Nephron (organoid): ENCODE measurements at regions not wholly inside any gene's neighbourhood (a gene's known extent, or its start where the extent isn't known, plus 50 kb on each side); places are given as distances from the start of the nearest gene placed in this dataset.

Source experiments
- H3K27ac Mint-ChIP-seq, 3 experiments: 2 replicates each; pipeline ENCODE4 v1.8.0; 2020; ENCODE audit warnings: mixed read lengths in 3 of 3, mild to moderate bottlenecking in 2 of 3, moderate library complexity in 1 of 3
- H3K27me3 Mint-ChIP-seq: 2 replicates; pipeline ENCODE4 v1.8.0; 2021; ENCODE audit warnings: low read depth, mild to moderate bottlenecking, moderate library complexity, mixed read lengths
- H3K36me3 Mint-ChIP-seq: 2 replicates; pipeline ENCODE4 v1.8.0; 2020; ENCODE audit warnings: low read depth, mixed read lengths
- H3K4me1 Mint-ChIP-seq: 2 replicates; pipeline ENCODE4 v1.8.0; 2020; ENCODE audit warnings: mixed read lengths
- H3K4me3 Mint-ChIP-seq, 3 experiments: 2 replicates each; pipeline ENCODE4 v1.8.0; 2020; ENCODE audit warnings: mild to moderate bottlenecking in 3 of 3, mixed read lengths in 3 of 3, moderate library complexity in 2 of 3
- H3K9me3 Mint-ChIP-seq: 2 replicates; pipeline ENCODE4 v1.8.0; 2020; ENCODE audit warnings: mixed read lengths
- CTCF ChIP-seq, 3 experiments: fragments of 200-600 bp; sonication (generic); IDR thresholded peaks; one replicate each; pipeline ENCODE4 v1.5.0; 2021; ENCODE audit warnings: antibody characterized with exemption in 3 of 3; ENCODE audit not compliant: unreplicated experiment in 3 of 3

DNA sequence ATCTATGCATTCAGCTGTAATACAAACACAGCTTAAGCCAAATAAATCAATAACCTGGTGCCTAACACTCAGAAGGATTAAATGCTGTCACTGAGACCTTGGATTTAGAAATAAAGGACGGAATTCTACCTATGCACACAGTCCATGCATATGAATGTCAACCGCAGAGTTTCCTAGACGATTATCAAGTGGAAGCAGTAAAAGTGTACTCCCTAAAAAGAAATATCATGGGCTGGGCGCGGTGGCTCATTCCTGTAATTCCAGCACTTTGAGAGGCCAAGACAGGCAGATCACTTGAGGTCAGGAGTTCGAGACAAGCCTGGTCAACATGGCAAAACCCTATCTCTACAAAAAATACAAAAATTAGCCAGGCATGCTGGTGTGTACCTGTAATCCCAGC is 188.2 kb upstream of the DYRK2 start:
- H3K4me3 Mint-ChIP-seq: no peak overlapping the region

GRCh38 chr12:67468549-67469245 is 179.8 kb upstream of the DYRK2 start:
- no peak for TF ChIP-seq CTCF (IDR thresholded peaks at IDR 0.05; ENCODE audit: unreplicated experiment in 3 of 3)
- H3K4me1 Mint-ChIP-seq: peaks cover 26% of the 10 kb centered on the region

More for the DNA sequence above, 188.2 kb upstream of the DYRK2 start:
- Mint-ChIP-seq H3K36me3 (no peaks in the 10 kb centered on the region), H3K27ac (no peak overlapping the region), H3K9me3 (no peaks in the 10 kb centered on the region), H3K4me1 (peaks cover 36% of the 10 kb centered on the region), H3K27me3 (peaks cover 6% of the 10 kb centered on the region)
- no peak for TF ChIP-seq CTCF (IDR thresholded peaks at IDR 0.05; ENCODE audit: unreplicated experiment in 3 of 3)

GRCh38 chr12:67469666-67470065 is 178.9 kb upstream of the DYRK2 start:
- Mint-ChIP-seq H3K4me1 (peaks cover 26% of the 10 kb centered on the region), H3K4me3 (no peak overlapping the region), H3K27me3 (no peaks in the 10 kb centered on the region), H3K9me3 (peaks cover 15% of the 10 kb centered on the region), H3K27ac (peak overlapping the region; percentile 28 to 60 (median 51)), H3K36me3 (no peaks in the 10 kb centered on the region)
- no peak for TF ChIP-seq CTCF (IDR thresholded peaks at IDR 0.05; ENCODE audit: unreplicated experiment in 3 of 3)

More at GRCh38 chr12:67468549-67469245, 179.8 kb upstream of the DYRK2 start:
- Mint-ChIP-seq H3K36me3 (no peaks in the 10 kb centered on the region), H3K27ac (no peak overlapping the region), H3K9me3 (peaks cover 15% of the 10 kb centered on the region), H3K27me3 (no peaks in the 10 kb centered on the region), H3K4me3 (no peak overlapping the region)

DNA sequence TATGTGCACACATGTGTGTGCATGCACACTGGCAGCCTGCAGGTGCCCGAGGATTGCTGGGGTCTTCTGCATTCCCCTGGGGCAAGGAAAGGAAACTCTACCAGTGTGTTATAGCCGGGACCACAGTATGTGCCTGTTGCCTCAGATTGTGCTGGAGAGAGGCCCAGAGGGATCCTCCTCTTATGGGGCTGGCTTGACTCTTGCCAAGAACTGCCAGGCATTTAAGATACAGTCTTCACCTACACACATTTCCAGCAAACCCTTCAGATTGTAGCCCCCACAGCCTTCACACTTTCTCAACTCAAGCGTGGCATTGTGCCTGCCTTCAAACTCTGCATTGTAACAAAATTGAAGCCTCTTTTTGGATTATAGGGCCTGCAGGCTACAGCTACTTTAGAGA is 176.7 kb upstream of the DYRK2 start:
- H3K9me3 Mint-ChIP-seq: peaks cover 9% of the 10 kb centered on the region

DNA sequence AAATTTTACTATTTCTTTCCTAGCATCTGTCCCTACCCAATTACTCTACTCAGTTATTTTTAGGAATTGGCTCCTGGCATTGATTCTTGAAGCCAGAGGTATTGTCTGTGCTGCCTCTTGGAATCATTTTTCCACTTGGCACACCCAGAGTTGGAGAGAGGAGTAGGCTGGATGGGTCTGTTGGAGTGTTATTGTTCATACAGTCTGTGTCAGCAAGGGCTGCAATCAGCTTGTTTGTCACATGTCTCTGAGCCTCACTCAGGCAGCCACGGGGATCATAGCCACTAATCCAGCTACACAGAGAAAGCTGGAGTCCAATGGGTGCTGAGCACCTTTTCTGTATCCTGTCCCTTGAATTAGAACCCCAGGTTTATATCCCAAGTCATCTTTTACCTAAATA is 176.0 kb upstream of the DYRK2 start:
- Mint-ChIP-seq H3K4me1 (peaks cover 26% of the 10 kb centered on the region), H3K27ac (peak overlapping the region in 1 of 3 experiments; percentile 58), H3K27me3 (no peaks in the 10 kb centered on the region), H3K9me3 (peaks cover 2% of the 10 kb centered on the region), H3K36me3 (no peaks in the 10 kb centered on the region), H3K4me3 (no peak overlapping the region)
- no peak for TF ChIP-seq CTCF (IDR thresholded peaks at IDR 0.05; ENCODE audit: unreplicated experiment in 3 of 3)

More for the DNA sequence above, 176.7 kb upstream of the DYRK2 start:
- no peak for TF ChIP-seq CTCF (IDR thresholded peaks at IDR 0.05; ENCODE audit: unreplicated experiment in 3 of 3)
- Mint-ChIP-seq H3K27ac (peak overlapping the region in 1 of 3 experiments; percentile 58), H3K27me3 (no peaks in the 10 kb centered on the region), H3K4me1 (peaks cover 26% of the 10 kb centered on the region), H3K36me3 (no peaks in the 10 kb centered on the region), H3K4me3 (no peak overlapping the region)
